Loucy (cell line): ENCODE measurements at regions not wholly inside any gene's neighbourhood (a gene's known extent, or its start where the extent isn't known, plus 50 kb on each side); places are given as distances from the start of the nearest gene placed in this dataset.

Experiments
- CTCF ChIP-seq: fragments of 200-600 bp; sonication (generic); conservative IDR thresholded peaks from 2 replicates; pipeline ENCODE4 v1.5.1; 2014; ENCODE audit warnings: mild to moderate bottlenecking, antibody characterized with exemption, low read length
- EZH2phosphoT487 ChIP-seq: fragments of 200-600 bp; IDR thresholded peaks from 2 replicates; pipeline ENCODE4 v1.6.1; 2018; ENCODE audit warnings: antibody characterized with exemption, mild to moderate bottlenecking, moderate library complexity, borderline replicate concordance

- no peak for TF ChIP-seq CTCF
- no peak for TF ChIP-seq EZH2phosphoT487
Observed at GRCh38 chr4:156176896-156177295, 223.2 kb upstream of the CTSO start.
